HL-60 (cell line): ENCODE measurements at regions not wholly inside any gene's neighbourhood (a gene's known extent, or its start where the extent isn't known, plus 50 kb on each side); places are given as distances from the start of the nearest gene placed in this dataset.

Experiments used
- GABPA ChIP-seq: IDR thresholded peaks from 2 replicates; pipeline ENCODE4 v1.6.1; 2012; ENCODE audit warnings: low read depth
- POLR2AphosphoS5 ChIP-seq: IDR thresholded peaks from 2 replicates; pipeline ENCODE4 v1.6.1; 2012; ENCODE audit warnings: low read depth
- TF ChIP-seq, protein P1 (sequence below): IDR thresholded peaks from one replicate; pipeline ENCODE4 v1.5.1; 2011; ENCODE audit warnings: low read length, control low read depth, inconsistent platforms; ENCODE audit not compliant: insufficient read depth
- TF ChIP-seq, protein P2 (sequence below): IDR thresholded peaks from 2 replicates; pipeline ENCODE4 v1.6.1; 2012; ENCODE audit warnings: low read depth; ENCODE audit not compliant: insufficient replicate concordance

DNA sequence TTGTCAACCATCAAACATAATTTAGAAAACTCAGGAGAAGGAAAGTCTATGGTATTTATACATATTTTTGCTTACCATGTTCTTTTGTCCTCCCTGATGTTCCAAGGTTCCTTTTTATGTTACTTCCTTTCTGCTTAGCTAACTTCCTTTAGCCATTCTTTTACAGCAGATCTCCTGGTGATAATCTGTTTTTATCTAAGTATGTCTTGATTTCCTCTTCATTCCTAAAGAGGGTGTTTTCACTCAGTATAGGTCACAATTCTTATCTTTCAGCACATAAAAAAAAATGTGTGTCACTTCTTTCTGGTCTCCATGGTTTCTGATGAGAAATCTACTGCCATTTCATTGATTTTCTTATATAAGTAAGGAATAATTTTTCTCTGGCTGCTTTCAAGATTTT lies 384.4 kb upstream of the PDE4D start:
- TF ChIP-seq, protein P1, sequence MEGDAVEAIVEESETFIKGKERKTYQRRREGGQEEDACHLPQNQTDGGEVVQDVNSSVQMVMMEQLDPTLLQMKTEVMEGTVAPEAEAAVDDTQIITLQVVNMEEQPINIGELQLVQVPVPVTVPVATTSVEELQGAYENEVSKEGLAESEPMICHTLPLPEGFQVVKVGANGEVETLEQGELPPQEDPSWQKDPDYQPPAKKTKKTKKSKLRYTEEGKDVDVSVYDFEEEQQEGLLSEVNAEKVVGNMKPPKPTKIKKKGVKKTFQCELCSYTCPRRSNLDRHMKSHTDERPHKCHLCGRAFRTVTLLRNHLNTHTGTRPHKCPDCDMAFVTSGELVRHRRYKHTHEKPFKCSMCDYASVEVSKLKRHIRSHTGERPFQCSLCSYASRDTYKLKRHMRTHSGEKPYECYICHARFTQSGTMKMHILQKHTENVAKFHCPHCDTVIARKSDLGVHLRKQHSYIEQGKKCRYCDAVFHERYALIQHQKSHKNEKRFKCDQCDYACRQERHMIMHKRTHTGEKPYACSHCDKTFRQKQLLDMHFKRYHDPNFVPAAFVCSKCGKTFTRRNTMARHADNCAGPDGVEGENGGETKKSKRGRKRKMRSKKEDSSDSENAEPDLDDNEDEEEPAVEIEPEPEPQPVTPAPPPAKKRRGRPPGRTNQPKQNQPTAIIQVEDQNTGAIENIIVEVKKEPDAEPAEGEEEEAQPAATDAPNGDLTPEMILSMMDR = no peak
- TF ChIP-seq POLR2AphosphoS5 (no peak), GABPA (no peak)
- TF ChIP-seq, protein P2, sequence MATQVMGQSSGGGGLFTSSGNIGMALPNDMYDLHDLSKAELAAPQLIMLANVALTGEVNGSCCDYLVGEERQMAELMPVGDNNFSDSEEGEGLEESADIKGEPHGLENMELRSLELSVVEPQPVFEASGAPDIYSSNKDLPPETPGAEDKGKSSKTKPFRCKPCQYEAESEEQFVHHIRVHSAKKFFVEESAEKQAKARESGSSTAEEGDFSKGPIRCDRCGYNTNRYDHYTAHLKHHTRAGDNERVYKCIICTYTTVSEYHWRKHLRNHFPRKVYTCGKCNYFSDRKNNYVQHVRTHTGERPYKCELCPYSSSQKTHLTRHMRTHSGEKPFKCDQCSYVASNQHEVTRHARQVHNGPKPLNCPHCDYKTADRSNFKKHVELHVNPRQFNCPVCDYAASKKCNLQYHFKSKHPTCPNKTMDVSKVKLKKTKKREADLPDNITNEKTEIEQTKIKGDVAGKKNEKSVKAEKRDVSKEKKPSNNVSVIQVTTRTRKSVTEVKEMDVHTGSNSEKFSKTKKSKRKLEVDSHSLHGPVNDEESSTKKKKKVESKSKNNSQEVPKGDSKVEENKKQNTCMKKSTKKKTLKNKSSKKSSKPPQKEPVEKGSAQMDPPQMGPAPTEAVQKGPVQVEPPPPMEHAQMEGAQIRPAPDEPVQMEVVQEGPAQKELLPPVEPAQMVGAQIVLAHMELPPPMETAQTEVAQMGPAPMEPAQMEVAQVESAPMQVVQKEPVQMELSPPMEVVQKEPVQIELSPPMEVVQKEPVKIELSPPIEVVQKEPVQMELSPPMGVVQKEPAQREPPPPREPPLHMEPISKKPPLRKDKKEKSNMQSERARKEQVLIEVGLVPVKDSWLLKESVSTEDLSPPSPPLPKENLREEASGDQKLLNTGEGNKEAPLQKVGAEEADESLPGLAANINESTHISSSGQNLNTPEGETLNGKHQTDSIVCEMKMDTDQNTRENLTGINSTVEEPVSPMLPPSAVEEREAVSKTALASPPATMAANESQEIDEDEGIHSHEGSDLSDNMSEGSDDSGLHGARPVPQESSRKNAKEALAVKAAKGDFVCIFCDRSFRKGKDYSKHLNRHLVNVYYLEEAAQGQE = no peak
